ENCODE measurements at regions not wholly inside any gene's neighbourhood (a gene's known extent, or its start where the extent isn't known, plus 50 kb on each side); places are given as distances from the start of the nearest gene placed in this dataset.

- H3K79me2 ChIP-seq (ENCODE audit: insufficient read depth, low read length), result no peaks in the 10 kb centered on the region
- DNase-seq (ENCODE audit: low read depth, low spot score) (no peak), ATAC-seq (no peak)
- H4K20me1 ChIP-seq (ENCODE audit: insufficient read depth), result no peaks in the 10 kb centered on the region
- H3K9me3 ChIP-seq (ENCODE audit: control insufficient read depth in 1 of 2, insufficient read depth in 1 of 2, low read depth in 1 of 2, low read length in 2 of 2), result no peaks in the 10 kb centered on the region
- intact Hi-C loops (cut with micrococcal nuclease), result no loop called here
- no peaks in the 10 kb centered on the region for H3K27me3 ChIP-seq (ENCODE audit: insufficient read depth, low read length)
- CTCF ChIA-PET, result no interaction called here
- no peak overlapping the region for H3K4me3 ChIP-seq (replicated peaks in 1 of 2; ENCODE audit: low read depth in 1 of 2, low read length in 2 of 2)
- H3K36me3 ChIP-seq (ENCODE audit: control insufficient read depth in 1 of 2, insufficient read depth in 2 of 2, low read length in 2 of 2), result no peaks in the 10 kb centered on the region
- H2AFZ ChIP-seq (ENCODE audit: low read depth, low read length, poor library complexity, severe bottlenecking), result no peak overlapping the region
- TF ChIP-seq JUND (IDR thresholded peaks at IDR 0.05) (no peak), CEBPB (IDR thresholded peaks at IDR 0.05; ENCODE audit: low read depth) (no peak), REST (IDR thresholded peaks at IDR 0.05; ENCODE audit: low read depth) (no peak)
- no peak overlapping the region for H3K27ac ChIP-seq (ENCODE audit: low read depth, low read length)
- H3K9ac ChIP-seq (ENCODE audit: low read length), result no peak overlapping the region
- POLR2A ChIA-PET, result no interaction called here
- no peaks in the 10 kb centered on the region for H3K9me2 ChIP-seq (ENCODE audit: insufficient read depth)
- BruUV-seq (replicated peaks), result no TSS peak
- RAD21 ChIA-PET (ENCODE audit: low non-redundant PET in 1 of 2, low total read pairs in 2 of 2, uncharacterized antibody in 2 of 2, unreplicated experiment in 2 of 2), result no interaction called here
- H3K4me1 ChIP-seq (ENCODE audit: control insufficient read depth in 1 of 2, insufficient read depth in 2 of 2, low read length in 2 of 2), result peaks cover 0 to 6% of the 10 kb centered on the region in 2 experiments; a peak in 2 of 4 replicates
- H3K4me2 ChIP-seq (ENCODE audit: low read length), result no peak overlapping the region
Observed at GRCh38 chr14:34195964-34196363, 245.1 kb upstream of the EGLN3 start.

- no peaks in the 10 kb centered on the region for H4K20me1 ChIP-seq (ENCODE audit: insufficient read depth)
- H3K27ac ChIP-seq (ENCODE audit: low read depth, low read length), result no peak overlapping the region
- H3K9me2 ChIP-seq (ENCODE audit: insufficient read depth), result no peaks in the 10 kb centered on the region
- CTCF ChIA-PET, result no interaction called here
- RAD21 ChIA-PET (ENCODE audit: low non-redundant PET in 1 of 2, low total read pairs in 2 of 2, uncharacterized antibody in 2 of 2, unreplicated experiment in 2 of 2), result no interaction called here
- no peak for ATAC-seq
- no peaks in the 10 kb centered on the region for H3K9me3 ChIP-seq (ENCODE audit: control insufficient read depth in 1 of 2, insufficient read depth in 1 of 2, low read depth in 1 of 2, low read length in 2 of 2)
- H3K4me1 ChIP-seq (ENCODE audit: control insufficient read depth in 1 of 2, insufficient read depth in 2 of 2, low read length in 2 of 2), result no peaks in the 10 kb centered on the region
- no peak for TF ChIP-seq CBX3 (IDR thresholded peaks at IDR 0.05; ENCODE audit: low read depth)
- TF ChIP-seq POLR2AphosphoS5 (IDR thresholded peaks at IDR 0.05; ENCODE audit: low read depth, low read length), result no peak
- no peak for TF ChIP-seq ELF1 (IDR thresholded peaks at IDR 0.05; ENCODE audit: borderline replicate concordance, low read depth)
- TF ChIP-seq YY1 (IDR thresholded peaks at IDR 0.05; ENCODE audit: extremely low read depth, insufficient replicate concordance, low read depth, low read length), result no peak
- no peak for TF ChIP-seq CTCF (IDR thresholded peaks at IDR 0.05 in 2 of 3, conservative IDR thresholded peaks at IDR 0.05 in 1 of 3; ENCODE audit: borderline replicate concordance in 1 of 3, insufficient read depth in 1 of 3, low read depth in 2 of 3, low read length in 2 of 3)
- no peak for TF ChIP-seq MAX (IDR thresholded peaks at IDR 0.05)
- no peak for TF ChIP-seq EGR1 (IDR thresholded peaks at IDR 0.05; ENCODE audit: low read depth)
- TF ChIP-seq SRF (IDR thresholded peaks at IDR 0.05; ENCODE audit: low read depth), result no peak
- no peak for TF ChIP-seq EZH2 (IDR thresholded peaks at IDR 0.05)
- TF ChIP-seq POLR2A (IDR thresholded peaks at IDR 0.05; ENCODE audit: borderline replicate concordance, extremely low read depth, insufficient read depth, insufficient read length), result no peak
- no peak for TF ChIP-seq ZFX (IDR thresholded peaks at IDR 0.05)
- TF ChIP-seq ZNF274 (IDR thresholded peaks at IDR 0.05; ENCODE audit: low read depth, low read length), result no peak
- no peak for DNase-seq (ENCODE audit: low read depth, low spot score)
- intact Hi-C loops (cut with micrococcal nuclease), result no loop called here
- no peak overlapping the region for H3K4me2 ChIP-seq (ENCODE audit: low read length)
- no peaks in the 10 kb centered on the region for H3K27me3 ChIP-seq (ENCODE audit: insufficient read depth, low read length)
- H3K36me3 ChIP-seq (ENCODE audit: control insufficient read depth in 1 of 2, insufficient read depth in 2 of 2, low read length in 2 of 2), result no peaks in the 10 kb centered on the region
- POLR2A ChIA-PET, result no interaction called here
- H2AFZ ChIP-seq (ENCODE audit: low read depth, low read length, poor library complexity, severe bottlenecking), result no peak overlapping the region
- H3K4me3 ChIP-seq (replicated peaks in 1 of 2; ENCODE audit: low read depth in 1 of 2, low read length in 2 of 2), result no peak overlapping the region
- BruUV-seq (replicated peaks), result no TSS peak
- no peak overlapping the region for H3K9ac ChIP-seq (ENCODE audit: low read length)
- no peaks in the 10 kb centered on the region for H3K79me2 ChIP-seq (ENCODE audit: insufficient read depth, low read length)
Observed at GRCh38 chr14:34190717-34191116, 239.8 kb upstream of the EGLN3 start.

All from HCT116 (cell line).